Retina (tissue), 1 donor: ENCODE measurements at regions not wholly inside any gene's neighbourhood (a gene's known extent, or its start where the extent isn't known, plus 50 kb on each side); places are given as distances from the start of the nearest gene placed in this dataset.
"Not testable (repeated sequence)": the region's sequence is repeated elsewhere in the genome, so short reads cannot be mapped to it uniquely, and the experiment has no call there.

Experiments
- DNase-seq: peaks from one replicate; pipeline ENCODE4 v3.0.0-alpha.2; 2016

- no peak for DNase-seq
Measured at GRCh38 chr11:130551388-130551787, 102.9 kb downstream of the ADAMTS15 start.

DNA sequence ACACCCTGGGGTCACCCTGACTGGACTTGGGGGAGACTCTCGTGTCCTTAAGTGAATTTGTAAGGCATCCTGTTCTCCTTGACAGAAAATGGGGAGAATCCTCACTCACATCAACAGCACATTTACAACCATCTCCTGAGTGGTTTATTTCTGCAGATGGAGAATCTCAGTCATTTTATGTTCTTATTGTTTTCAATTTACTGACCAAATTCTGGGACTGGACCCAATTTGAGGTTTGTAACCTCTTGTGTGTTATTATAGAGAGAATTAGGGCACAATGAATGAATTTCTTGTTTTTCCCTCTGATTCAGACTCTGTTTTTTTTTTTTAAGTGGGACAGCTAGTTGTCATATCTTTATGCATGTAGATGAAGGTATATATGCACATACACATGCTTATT is 104.9 kb downstream of the ADAMTS15 start:
- DNase-seq: no peak

GRCh38 chr11:130554241-130555055 is 106.0 kb downstream of the ADAMTS15 start:
- DNase-seq: no peak

DNA sequence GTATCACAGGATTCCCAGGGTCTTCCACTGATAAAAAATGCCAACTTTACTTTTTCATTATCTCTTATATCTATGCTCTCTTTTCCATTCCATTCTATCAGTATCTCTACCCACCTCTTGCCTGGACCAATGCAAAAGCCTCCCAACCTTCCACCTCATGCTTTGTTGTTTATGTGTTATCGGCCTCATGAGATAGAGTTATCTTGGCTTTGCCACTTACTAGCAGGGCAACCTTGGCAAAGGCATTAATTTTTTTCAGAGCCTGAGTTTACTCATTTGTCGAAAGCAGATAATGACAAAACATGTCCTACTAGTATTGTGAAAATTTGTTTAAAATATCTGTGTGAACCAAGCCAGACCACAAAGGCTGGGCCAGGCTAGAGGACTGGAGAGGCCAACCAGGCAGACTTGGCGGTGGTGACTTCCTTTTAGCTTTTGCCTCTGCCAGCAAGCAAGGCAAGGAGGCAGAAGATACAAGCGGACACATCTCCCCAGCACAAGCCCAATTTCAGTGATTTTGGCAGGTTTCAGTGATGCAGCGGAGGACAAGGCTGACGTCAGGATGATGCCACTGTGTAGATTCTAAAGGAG is 106.9 kb downstream of the ADAMTS15 start:
- no peak for DNase-seq

GRCh38 chr11:130560000-130560780 is 111.7 kb downstream of the ADAMTS15 start:
- no peak for DNase-seq

- DNase-seq: no peak
Measured at GRCh38 chr11:130560781-130561109, 112.3 kb downstream of the ADAMTS15 start.

DNA sequence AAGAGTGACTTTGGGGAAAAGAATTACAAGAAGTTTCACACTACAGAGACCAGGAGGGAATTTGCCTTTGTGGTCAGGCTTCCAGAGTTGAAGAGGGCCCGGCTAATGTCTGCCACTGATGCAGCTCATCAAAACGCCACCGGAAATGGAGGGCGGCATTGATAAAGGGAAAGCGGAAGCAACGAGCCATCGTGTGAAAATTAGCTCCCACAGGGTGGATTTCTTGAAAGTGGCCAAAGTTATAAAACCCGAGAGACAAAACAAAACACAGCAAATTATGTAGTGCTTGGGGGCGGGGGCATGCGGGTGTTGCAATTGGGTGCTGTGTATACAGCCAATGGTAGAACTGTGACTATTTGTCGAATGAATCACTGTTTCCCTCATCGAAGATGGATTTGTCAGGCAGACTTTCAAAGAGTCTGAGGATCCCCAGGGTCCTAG is 113.0 kb downstream of the ADAMTS15 start:
- DNase-seq: no peak

DNA sequence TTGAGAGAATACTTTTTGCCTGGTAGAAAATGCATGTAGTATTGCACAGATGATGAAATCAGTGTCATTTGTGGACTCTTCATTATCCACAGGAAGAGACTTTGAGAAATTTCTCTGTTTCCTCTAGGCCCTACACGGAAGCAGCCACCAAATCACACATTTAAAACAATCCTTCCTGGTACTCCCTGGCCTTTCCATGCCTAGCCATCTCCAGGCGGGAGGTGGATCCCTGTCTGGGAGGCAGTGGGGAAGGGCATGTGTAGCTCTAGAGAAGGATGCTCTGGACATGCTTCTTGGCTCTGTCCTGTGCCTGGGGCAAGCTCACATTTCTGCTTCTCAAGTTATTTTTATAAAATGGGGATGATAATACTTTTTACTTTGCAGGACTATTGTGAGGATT is 114.1 kb downstream of the ADAMTS15 start:
- no peak for DNase-seq

DNA sequence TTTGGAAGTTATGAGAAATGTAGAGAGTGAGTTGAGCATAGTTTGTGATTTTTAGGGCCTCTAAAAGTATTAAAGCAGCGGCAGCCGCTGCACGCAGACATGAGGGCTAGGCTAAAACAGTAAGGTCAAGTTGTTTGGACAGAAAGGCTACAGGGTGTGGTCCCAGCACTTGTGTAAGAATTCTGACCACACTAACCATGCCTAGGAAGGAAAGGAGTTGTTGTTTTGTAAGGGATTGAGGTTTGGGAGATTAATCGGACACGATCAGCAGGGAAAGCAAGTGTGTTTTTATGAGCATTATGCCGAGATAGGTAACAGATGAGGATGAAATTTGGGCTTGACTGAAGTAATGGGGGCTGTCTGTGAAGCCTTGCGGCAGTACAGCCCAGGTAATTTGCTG is 117.9 kb downstream of the ADAMTS15 start:
- DNase-seq: not testable (repeated sequence)

DNA sequence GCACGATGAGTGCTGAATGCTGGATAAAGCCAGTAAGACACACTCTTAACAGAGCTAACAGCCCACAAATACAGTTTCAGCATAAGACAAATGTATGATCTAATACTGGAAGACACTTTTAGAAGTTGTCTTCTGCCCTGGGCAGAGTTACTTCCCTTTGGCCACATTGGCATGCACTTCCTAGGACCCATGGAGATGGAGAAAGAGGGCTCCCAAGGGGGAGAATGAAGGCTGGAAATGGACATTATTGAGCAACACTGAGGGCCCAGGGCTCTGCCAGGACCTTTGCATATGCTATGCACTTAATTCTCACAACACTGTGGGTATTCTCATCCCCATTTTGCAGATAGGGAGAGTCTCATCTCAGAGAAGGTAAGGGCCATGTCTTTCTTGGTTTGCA is 123.1 kb downstream of the ADAMTS15 start:
- DNase-seq: no peak

- no peak for DNase-seq
Measured at GRCh38 chr11:130571947-130572584, 123.6 kb downstream of the ADAMTS15 start.

- DNase-seq: no peak
Measured at GRCh38 chr11:130573767-130574166, 125.3 kb downstream of the ADAMTS15 start.

DNA sequence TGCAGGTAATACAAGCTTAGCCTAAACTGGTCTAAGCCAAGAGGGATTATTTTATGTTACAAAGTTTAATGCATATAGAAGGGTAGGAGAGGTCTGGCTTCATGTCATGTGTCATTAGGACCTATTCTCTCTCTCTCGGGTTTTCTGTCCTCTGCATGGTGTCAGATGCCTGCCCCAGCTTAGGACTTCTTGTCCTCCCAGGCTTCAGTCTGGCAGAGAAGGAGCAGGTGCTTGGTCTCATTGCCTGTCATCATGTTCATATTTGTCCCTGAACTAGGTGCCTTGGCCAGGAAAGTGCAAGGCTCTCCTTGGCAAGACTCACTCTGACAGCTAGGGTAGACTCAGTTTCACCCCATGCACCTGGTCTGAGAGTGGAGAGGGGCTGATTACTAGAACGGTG is 126.3 kb downstream of the ADAMTS15 start:
- DNase-seq: no peak

GRCh38 chr11:130576146-130576545 is 127.7 kb downstream of the ADAMTS15 start:
- no peak for DNase-seq

DNA sequence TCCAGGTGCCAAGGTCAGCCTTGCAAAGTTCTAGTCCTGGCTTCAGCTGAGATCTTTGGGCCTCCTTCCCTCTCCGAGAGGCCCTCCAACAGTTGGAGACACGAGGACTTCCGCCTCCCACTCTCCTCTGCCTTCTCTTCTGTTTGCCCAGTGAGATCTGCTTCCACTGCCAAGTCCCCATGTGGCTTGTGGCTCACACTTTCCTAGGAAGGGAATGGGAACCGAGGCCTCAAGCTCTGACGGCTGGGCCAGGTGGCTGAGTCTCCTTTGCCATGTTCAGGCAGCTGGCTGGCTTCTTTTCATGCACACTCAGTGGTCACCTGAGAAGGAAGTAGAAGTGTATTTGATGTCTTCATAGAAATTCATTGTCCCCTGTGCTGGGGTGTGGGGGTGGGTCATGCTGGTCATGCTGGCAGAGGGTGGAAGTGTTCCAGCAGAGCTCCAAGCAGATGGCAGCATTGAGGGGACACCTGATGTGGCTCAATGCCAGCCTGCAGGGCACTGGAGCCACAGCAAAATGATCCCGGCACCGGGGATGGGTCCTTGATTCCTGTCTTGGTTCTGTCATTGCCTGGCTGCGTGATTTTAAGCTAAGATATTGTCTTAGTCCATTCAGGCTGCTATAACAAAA is 130.4 kb downstream of the ADAMTS15 start:
- DNase-seq: no peak

DNA sequence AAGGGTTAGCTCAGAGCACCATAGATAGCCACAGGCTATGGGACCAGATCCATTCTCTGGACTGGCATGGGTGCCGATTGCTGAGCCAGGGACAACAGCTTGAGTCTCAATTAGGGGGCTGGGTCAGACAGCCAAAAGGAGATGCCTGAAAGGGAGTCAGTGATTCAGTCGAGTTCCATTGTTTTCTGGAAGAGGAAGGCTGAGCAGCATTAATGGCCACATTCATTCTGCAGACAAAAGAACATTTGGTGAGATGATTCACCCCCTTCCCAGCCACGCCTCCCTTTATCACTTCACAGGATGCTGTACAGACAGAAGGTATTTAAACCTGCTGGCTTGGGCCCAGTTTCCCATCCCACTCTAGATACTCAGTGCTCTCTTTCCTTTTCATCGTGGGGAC is 131.9 kb downstream of the ADAMTS15 start:
- DNase-seq: peak; percentile 62

GRCh38 chr11:130580891-130581492 is 132.5 kb downstream of the ADAMTS15 start:
- DNase-seq: no peak

GRCh38 chr11:130581646-130582045 is 133.2 kb downstream of the ADAMTS15 start:
- no peak for DNase-seq

DNA sequence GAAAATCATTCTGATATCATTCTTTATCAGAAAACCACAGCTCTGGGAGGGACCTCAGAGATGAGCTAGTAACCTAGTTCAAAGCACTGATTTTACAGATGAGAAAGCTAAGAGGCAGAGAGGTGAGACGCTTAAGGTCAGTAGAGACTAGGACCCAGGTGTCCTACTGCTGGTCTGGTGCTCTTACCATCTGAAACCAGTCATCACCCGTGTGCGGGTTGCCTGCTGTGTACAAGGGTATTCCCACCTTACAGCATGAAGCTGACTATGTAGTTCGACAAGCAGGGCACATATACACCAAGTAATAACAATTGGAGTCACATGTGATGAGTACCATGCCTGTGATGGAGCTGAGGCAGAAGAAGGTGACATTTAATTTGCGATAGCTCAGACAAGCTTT is 133.7 kb downstream of the ADAMTS15 start:
- DNase-seq: no peak

- no peak for DNase-seq
Measured at GRCh38 chr11:130582981-130583380, 134.5 kb downstream of the ADAMTS15 start.

DNA sequence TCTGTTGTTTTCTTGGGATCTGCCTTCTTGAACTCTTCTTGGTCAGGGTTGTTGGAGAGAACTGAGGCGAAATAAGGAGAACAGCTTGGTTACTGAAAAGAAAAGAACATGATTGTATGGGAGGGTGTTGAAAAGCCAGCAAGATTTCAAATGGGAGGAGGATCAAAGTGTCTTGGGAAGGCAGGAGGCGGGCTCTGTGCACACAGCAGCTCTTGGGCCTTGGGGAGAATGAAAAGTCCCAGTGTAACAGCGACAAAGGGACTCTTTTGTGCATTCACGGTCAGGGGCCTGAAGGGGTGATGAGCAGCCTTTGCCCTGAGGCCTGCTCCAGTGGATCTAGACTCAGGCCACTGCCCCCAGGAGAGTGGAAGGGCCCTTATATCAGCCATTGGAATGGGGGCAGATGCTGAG is 135.4 kb downstream of the ADAMTS15 start:
- DNase-seq: no peak

- no peak for DNase-seq
Measured at GRCh38 chr11:130585545-130585944, 137.1 kb downstream of the ADAMTS15 start.
